ES-I3 (cell line): ENCODE measurements at regions not wholly inside any gene's neighbourhood (a gene's known extent, or its start where the extent isn't known, plus 50 kb on each side); places are given as distances from the start of the nearest gene placed in this dataset.

Experiments used
- H3K36me3 ChIP-seq: 2 replicates; pipeline ENCODE4 v1.6.1; 2013; ENCODE audit warnings: mild to moderate bottlenecking, low read length, control low read depth, moderate library complexity; ENCODE audit not compliant: insufficient read depth
- H3K4me1 ChIP-seq: 2 replicates; pipeline ENCODE4 v1.6.1; 2013; ENCODE audit warnings: mild to moderate bottlenecking, control low read depth, low read length; ENCODE audit not compliant: insufficient read depth
- H3K9ac ChIP-seq: 2 replicates; pipeline ENCODE4 v1.6.1; 2013; ENCODE audit warnings: low read depth, mild to moderate bottlenecking, low read length, moderate library complexity
- H3K9me3 ChIP-seq: 2 replicates; pipeline ENCODE4 v1.6.1; 2013; ENCODE audit warnings: mild to moderate bottlenecking, low read length, moderate library complexity; ENCODE audit not compliant: control insufficient read depth, insufficient read depth

GRCh38 chr5:124343451-124343867 lies 403.0 kb downstream of the ZNF608 start:
- no peaks in the 10 kb centered on the region; the same call in 1 of the 2 replicates for H3K4me1 ChIP-seq
- no peaks in the 10 kb centered on the region for H3K9me3 ChIP-seq
- no peak overlapping the region for H3K9ac ChIP-seq

GRCh38 chr5:124342986-124343385 lies 403.5 kb downstream of the ZNF608 start:
- Histone ChIP-seq H3K36me3 (no peaks in the 10 kb centered on the region), H3K9ac (no peak overlapping the region), H3K9me3 (no peaks in the 10 kb centered on the region; the same call in 1 of the 2 replicates), H3K4me1 (no peaks in the 10 kb centered on the region; the same call in 1 of the 2 replicates)

More at GRCh38 chr5:124343451-124343867, 403.0 kb downstream of the ZNF608 start:
- no peaks in the 10 kb centered on the region for H3K36me3 ChIP-seq

DNA sequence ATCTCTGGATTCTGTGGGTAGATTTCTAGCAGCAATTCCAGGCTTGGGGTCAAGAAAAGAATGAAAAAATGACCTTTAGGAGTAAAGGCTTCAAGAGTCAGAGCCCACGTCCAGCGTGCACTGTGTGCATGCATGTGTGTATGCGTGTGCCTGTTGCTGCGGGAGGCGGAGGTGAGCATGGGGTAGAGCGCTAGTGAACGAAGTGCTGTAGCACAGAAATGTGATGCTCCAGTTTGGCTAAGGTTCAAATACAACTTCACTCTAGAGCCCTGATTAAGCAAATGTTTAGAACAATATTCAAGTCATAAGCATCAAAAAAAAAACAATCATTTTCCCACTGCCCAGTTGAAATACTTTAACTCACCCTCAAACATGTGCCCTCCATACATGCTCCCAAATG lies 403.9 kb downstream of the ZNF608 start:
- no peaks in the 10 kb centered on the region; the same call in 1 of the 2 replicates for H3K9me3 ChIP-seq

DNA sequence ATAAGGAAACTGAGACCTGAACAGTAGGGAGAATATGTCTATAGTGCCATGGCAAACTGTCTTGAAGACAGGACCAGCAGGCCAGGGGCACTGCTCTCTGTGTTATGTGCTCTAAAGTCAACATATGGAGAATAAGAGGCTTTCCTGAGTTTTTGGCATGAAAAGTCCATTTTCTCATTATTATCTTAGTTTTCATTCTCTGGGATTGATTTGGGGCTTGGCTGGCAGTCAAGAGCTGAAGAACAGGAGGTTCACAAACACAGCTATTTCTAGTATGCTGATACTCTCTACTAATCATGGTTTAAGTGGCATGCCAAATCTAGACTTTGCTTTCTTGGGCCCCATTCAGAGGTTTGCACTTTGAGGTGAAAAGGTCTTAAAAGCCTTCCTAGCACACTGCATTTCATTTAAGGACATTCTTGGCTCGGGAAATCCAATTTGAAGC lies 404.4 kb downstream of the ZNF608 start:
- H3K9ac ChIP-seq, result no peak overlapping the region
- H3K9me3 ChIP-seq, result no peaks in the 10 kb centered on the region; the same call in 1 of the 2 replicates
- no peaks in the 10 kb centered on the region; the same call in 1 of the 2 replicates for H3K4me1 ChIP-seq
- no peaks in the 10 kb centered on the region for H3K36me3 ChIP-seq

More for the DNA sequence above, 403.9 kb downstream of the ZNF608 start:
- H3K4me1 ChIP-seq, result no peaks in the 10 kb centered on the region; the same call in 1 of the 2 replicates
- H3K36me3 ChIP-seq, result no peaks in the 10 kb centered on the region
- no peak overlapping the region for H3K9ac ChIP-seq

GRCh38 chr5:124341066-124341858 lies 405.2 kb downstream of the ZNF608 start:
- Histone ChIP-seq H3K4me1 (no peaks in the 10 kb centered on the region; the same call in 1 of the 2 replicates), H3K9me3 (no peaks in the 10 kb centered on the region; the same call in 1 of the 2 replicates), H3K36me3 (no peaks in the 10 kb centered on the region), H3K9ac (no peak overlapping the region)

DNA sequence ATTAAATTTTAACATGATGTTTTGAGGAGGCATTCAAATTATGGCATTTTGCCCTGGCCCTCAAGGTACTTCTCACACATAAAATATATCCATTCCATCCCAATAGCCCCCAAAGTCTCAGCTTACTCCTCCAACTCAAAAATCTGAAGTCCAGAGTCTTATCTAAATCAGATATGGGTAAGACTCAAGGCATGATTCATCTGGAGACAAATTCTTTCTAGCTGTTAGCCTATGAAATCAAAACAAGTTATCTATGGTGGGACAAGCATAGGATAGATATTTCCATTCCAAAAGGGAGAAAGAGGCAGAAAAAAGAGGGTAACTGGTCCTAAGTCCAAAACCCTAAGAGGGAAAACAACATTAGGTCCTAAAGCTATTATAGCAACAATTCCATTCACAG lies 408.4 kb downstream of the ZNF608 start:
- Histone ChIP-seq H3K36me3 (no peaks in the 10 kb centered on the region), H3K9ac (no peak overlapping the region), H3K4me1 (no peaks in the 10 kb centered on the region), H3K9me3 (no peaks in the 10 kb centered on the region; the same call in 1 of the 2 replicates)

GRCh38 chr5:124333298-124333979 lies 413.0 kb downstream of the ZNF608 start:
- Histone ChIP-seq H3K9ac (no peak overlapping the region), H3K36me3 (no peaks in the 10 kb centered on the region), H3K9me3 (no peaks in the 10 kb centered on the region; the same call in 1 of the 2 replicates), H3K4me1 (no peaks in the 10 kb centered on the region)

GRCh38 chr5:124332273-124332672 lies 414.2 kb downstream of the ZNF608 start:
- Histone ChIP-seq H3K36me3 (no peaks in the 10 kb centered on the region), H3K9ac (no peak overlapping the region), H3K9me3 (no peaks in the 10 kb centered on the region), H3K4me1 (no peaks in the 10 kb centered on the region)

DNA sequence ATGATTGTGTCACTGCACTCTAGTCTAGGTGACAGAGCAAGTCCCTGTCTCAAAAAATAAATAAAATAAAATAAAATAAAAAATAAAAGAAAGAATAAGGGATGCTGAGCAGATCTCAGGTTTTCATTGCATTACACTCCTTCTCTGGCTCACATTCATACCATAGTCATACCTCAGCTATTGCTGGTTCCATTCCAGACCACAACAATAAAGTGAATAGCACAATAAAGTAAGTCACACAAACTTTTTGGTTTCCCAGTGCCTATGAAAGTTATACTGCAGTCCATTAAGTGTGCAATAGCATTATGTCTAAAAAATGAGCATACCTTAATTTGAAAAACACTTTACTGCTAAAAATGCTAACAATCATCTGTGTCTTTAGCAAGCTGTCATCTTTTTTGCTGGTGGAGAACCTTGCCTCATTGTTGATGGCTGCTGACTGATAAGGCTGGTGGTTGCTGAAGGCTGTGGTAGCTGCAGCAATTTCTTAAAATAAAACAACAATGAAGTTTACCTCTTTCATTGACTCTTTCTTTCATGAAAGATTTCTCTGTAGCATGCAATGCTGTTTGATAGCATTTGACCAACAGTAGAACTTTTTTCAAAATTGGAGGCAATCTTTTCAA lies 415.7 kb downstream of the ZNF608 start:
- H3K9ac ChIP-seq, result no peak overlapping the region
- H3K4me1 ChIP-seq, result no peaks in the 10 kb centered on the region
- no peaks in the 10 kb centered on the region; the same call in 1 of the 2 replicates for H3K9me3 ChIP-seq
- H3K36me3 ChIP-seq, result no peaks in the 10 kb centered on the region

- Histone ChIP-seq H3K36me3 (no peaks in the 10 kb centered on the region), H3K4me1 (no peaks in the 10 kb centered on the region), H3K9ac (no peak overlapping the region), H3K9me3 (no peaks in the 10 kb centered on the region; the same call in 1 of the 2 replicates)
Measured at GRCh38 chr5:124328201-124328600, 418.2 kb downstream of the ZNF608 start.

DNA sequence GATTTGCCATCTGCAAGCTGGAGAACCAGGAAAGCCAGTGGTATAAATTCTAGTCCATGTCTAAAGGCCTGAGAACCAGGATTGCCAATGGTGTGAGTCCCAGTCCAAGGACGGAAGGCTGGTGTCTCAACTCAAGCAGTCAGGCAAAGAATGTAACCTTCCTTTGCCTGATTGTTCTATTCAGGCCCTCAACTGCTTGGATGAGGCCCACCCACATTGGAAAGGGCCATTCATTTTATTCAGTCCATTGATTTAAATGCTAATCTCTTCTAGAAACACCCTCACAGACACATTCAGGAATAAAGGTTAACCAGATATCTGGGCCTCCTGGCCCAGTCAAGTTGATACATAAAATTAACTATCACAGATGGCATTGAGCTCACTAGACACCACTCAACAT lies 427.8 kb downstream of the ZNF608 start:
- no peak overlapping the region for H3K9ac ChIP-seq
- no peaks in the 10 kb centered on the region for H3K4me1 ChIP-seq
- H3K9me3 ChIP-seq, result peaks cover 2% of the 10 kb centered on the region
- no peaks in the 10 kb centered on the region for H3K36me3 ChIP-seq

DNA sequence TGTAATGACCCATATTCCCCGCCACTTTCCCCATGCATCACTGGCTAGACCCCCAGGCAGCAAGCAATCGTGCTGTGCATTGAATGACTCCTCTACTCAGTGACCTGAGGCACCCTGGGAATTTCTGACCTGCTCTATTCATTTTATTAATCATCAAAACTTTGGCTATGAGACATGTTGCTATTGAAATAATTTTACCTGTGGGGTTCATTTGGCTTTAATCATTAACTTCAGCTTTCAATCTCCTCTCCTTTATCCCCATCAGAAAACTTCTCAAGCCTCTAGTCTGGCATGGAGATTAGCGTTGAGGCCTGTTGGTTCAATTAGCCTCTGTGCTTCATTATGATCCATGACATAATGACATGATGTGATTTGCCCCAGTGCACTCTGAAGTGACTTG lies 429.0 kb downstream of the ZNF608 start:
- H3K4me1 ChIP-seq, result no peaks in the 10 kb centered on the region
- peaks cover 2% of the 10 kb centered on the region for H3K9me3 ChIP-seq
- no peak overlapping the region for H3K9ac ChIP-seq
- H3K36me3 ChIP-seq, result no peaks in the 10 kb centered on the region

GRCh38 chr5:124315741-124316415 lies 430.6 kb downstream of the ZNF608 start:
- Histone ChIP-seq H3K9ac (no peak overlapping the region), H3K36me3 (no peaks in the 10 kb centered on the region), H3K9me3 (peaks cover 2% of the 10 kb centered on the region), H3K4me1 (peaks cover 9% of the 10 kb centered on the region; the same call in 1 of the 2 replicates)

GRCh38 chr5:124310453-124310852 lies 436.0 kb downstream of the ZNF608 start:
- no peak overlapping the region for H3K9ac ChIP-seq
- no peaks in the 10 kb centered on the region for H3K36me3 ChIP-seq

More at GRCh38 chr5:124310453-124310852, 436.0 kb downstream of the ZNF608 start:
- H3K4me1 ChIP-seq, result peaks cover 30% of the 10 kb centered on the region
- peaks cover 2% of the 10 kb centered on the region; the same call in 1 of the 2 replicates for H3K9me3 ChIP-seq
